H9 (cell line): ENCODE measurements at regions not wholly inside any gene's neighbourhood (a gene's known extent, or its start where the extent isn't known, plus 50 kb on each side); places are given as distances from the start of the nearest gene placed in this dataset.

Experiments used
- DNase-seq: peaks from one replicate; pipeline ENCODE4 v3.0.0-alpha.2; 2017
- H2AFZ ChIP-seq: one replicate; pipeline ENCODE4 v1.6.1; 2013; ENCODE audit warnings: mild to moderate bottlenecking, low read length, control low read depth, moderate library complexity
- H2AK5ac ChIP-seq: 2 replicates; pipeline ENCODE4 v1.6.1; 2013; ENCODE audit warnings: low read length, control low read depth, mixed read lengths; ENCODE audit not compliant: insufficient read length
- H2BK120ac ChIP-seq: one replicate; pipeline ENCODE4 v1.6.1; 2013; ENCODE audit warnings: low read depth, mild to moderate bottlenecking, low read length, control low read depth, inconsistent platforms; ENCODE audit not compliant: poor library complexity, severe bottlenecking
- H2BK12ac ChIP-seq: 2 replicates; pipeline ENCODE4 v1.6.1; 2013; ENCODE audit warnings: low read length, control low read depth, mixed read lengths, low read depth; ENCODE audit not compliant: insufficient read length
- H2BK15ac ChIP-seq: 2 replicates; pipeline ENCODE4 v1.6.1; 2013; ENCODE audit warnings: low read depth, low read length, control low read depth
- H2BK20ac ChIP-seq: one replicate; pipeline ENCODE4 v1.6.1; 2013; ENCODE audit warnings: low read depth, mild to moderate bottlenecking, low read length, control low read depth, inconsistent platforms; ENCODE audit not compliant: poor library complexity, severe bottlenecking
- H2BK5ac ChIP-seq: 2 replicates; pipeline ENCODE4 v1.6.1; 2013; ENCODE audit warnings: low read length, control low read depth, mixed read lengths; ENCODE audit not compliant: insufficient read length
- H3K14ac ChIP-seq: 2 replicates; pipeline ENCODE4 v1.6.1; 2013; ENCODE audit warnings: low read length, control low read depth; ENCODE audit not compliant: insufficient read depth
- H3K18ac ChIP-seq: 2 replicates; pipeline ENCODE4 v1.6.1; 2013; ENCODE audit warnings: low read depth, mild to moderate bottlenecking, mixed read lengths, low read length, control low read depth; ENCODE audit not compliant: insufficient read length
- H3K23ac ChIP-seq: 2 replicates; pipeline ENCODE4 v1.6.1; 2013; ENCODE audit warnings: low read length, control low read depth, mixed read lengths, low read depth; ENCODE audit not compliant: insufficient read length
- H3K23me2 ChIP-seq: 2 replicates; pipeline ENCODE4 v1.6.1; 2013; ENCODE audit warnings: low read depth, mild to moderate bottlenecking, mixed read lengths, low read length, control low read depth; ENCODE audit not compliant: insufficient read length, poor library complexity, severe bottlenecking
- H3K27ac ChIP-seq: 2 replicates; pipeline ENCODE4 v1.5.1; 2013; ENCODE audit warnings: low read length, control low read depth, mixed read lengths, low read depth; ENCODE audit not compliant: insufficient read length
- H3K27me3 ChIP-seq: 2 replicates; pipeline ENCODE4 v1.6.1; 2013; ENCODE audit warnings: low read length, control low read depth, inconsistent platforms; ENCODE audit not compliant: insufficient read depth
- H3K4ac ChIP-seq: 2 replicates; pipeline ENCODE4 v1.6.1; 2013; ENCODE audit warnings: low read depth, mild to moderate bottlenecking, control low read depth, inconsistent platforms, low read length, moderate library complexity
- H3K4me1 ChIP-seq: 2 replicates; pipeline ENCODE4 v1.6.1; 2013; ENCODE audit warnings: low read length, control low read depth, inconsistent platforms; ENCODE audit not compliant: insufficient read depth
- H3K4me2 ChIP-seq: 2 replicates; pipeline ENCODE4 v1.6.1; 2013; ENCODE audit warnings: low read length, control low read depth, mixed read lengths; ENCODE audit not compliant: insufficient read length, insufficient read depth
- H3K56ac ChIP-seq: 2 replicates; pipeline ENCODE4 v1.6.1; 2013; ENCODE audit warnings: low read depth, mild to moderate bottlenecking, mixed read lengths, low read length, control low read depth; ENCODE audit not compliant: insufficient read length
- H3K79me1 ChIP-seq: 2 replicates; pipeline ENCODE4 v1.6.1; 2013; ENCODE audit warnings: low read depth, mild to moderate bottlenecking, moderate library complexity, low read length, control low read depth, inconsistent platforms; ENCODE audit not compliant: insufficient read depth, poor library complexity, severe bottlenecking
- H3K79me2 ChIP-seq: 2 replicates; pipeline ENCODE4 v1.6.1; 2013; ENCODE audit warnings: low read length, control low read depth, inconsistent platforms; ENCODE audit not compliant: insufficient read depth
- H3K9ac ChIP-seq: 2 replicates; pipeline ENCODE4 v1.6.1; 2013; ENCODE audit warnings: low read length, control low read depth, mixed read lengths; ENCODE audit not compliant: insufficient read length; ENCODE audit errors: extremely low read depth
- H3K9me3 ChIP-seq: one replicate; pipeline ENCODE4 v1.6.1; 2013; ENCODE audit warnings: low read depth, low read length, inconsistent platforms; ENCODE audit not compliant: control insufficient read depth
- H3T11ph ChIP-seq: one replicate; pipeline ENCODE4 v1.6.1; 2013; ENCODE audit warnings: mild to moderate bottlenecking, low read length, control low read depth, inconsistent platforms
- H4K20me1 ChIP-seq: one replicate; pipeline ENCODE4 v1.6.1; 2013; ENCODE audit not compliant: control insufficient read depth, insufficient read length, insufficient read depth
- H4K5ac ChIP-seq: 2 replicates; pipeline ENCODE4 v1.6.1; 2013; ENCODE audit warnings: low read depth, mild to moderate bottlenecking, mixed read lengths, low read length, control low read depth; ENCODE audit not compliant: insufficient read length
- H4K8ac ChIP-seq: replicated peaks from 2 replicates; pipeline ENCODE4 v1.6.1; 2013; ENCODE audit warnings: low read length, control low read depth, mixed read lengths, low read depth; ENCODE audit not compliant: insufficient read length
- H4K91ac ChIP-seq: 2 replicates; pipeline ENCODE4 v1.6.1; 2013; ENCODE audit warnings: low read depth, mild to moderate bottlenecking, moderate library complexity, mixed read lengths, low read length, control low read depth; ENCODE audit not compliant: insufficient read length
- H3K27ac Mint-ChIP-seq, 3 experiments: 2 replicates in 2 of 3; 3 replicates in 1 of 3; pipeline ENCODE4 v1.8.0; 2020 to 2021; ENCODE audit warnings: mixed read lengths in 3 of 3, mild to moderate bottlenecking in 1 of 3, moderate library complexity in 1 of 3
- H3K27me3 Mint-ChIP-seq: 2 replicates; pipeline ENCODE4 v1.8.0; 2021; ENCODE audit warnings: low read depth, mild to moderate bottlenecking, moderate library complexity, mixed read lengths
- H3K36me3 Mint-ChIP-seq, 3 experiments: 2 replicates in 2 of 3; 3 replicates in 1 of 3; pipeline ENCODE4 v1.8.0; 2020 to 2021; ENCODE audit warnings: low read depth in 3 of 3, mixed read lengths in 3 of 3; ENCODE audit not compliant: insufficient read depth in 1 of 3
- H3K4me1 Mint-ChIP-seq, 2 experiments: 2 replicates each; pipeline ENCODE4 v1.8.0; 2020; ENCODE audit warnings: mixed read lengths in 2 of 2
- H3K4me3 Mint-ChIP-seq, 2 experiments: 2 replicates in 1 of 2; 3 replicates in 1 of 2; pipeline ENCODE4 v1.8.0; 2020 to 2021; ENCODE audit warnings: mild to moderate bottlenecking in 2 of 2, mixed read lengths in 2 of 2, moderate library complexity in 1 of 2
- H3K9me3 Mint-ChIP-seq, 2 experiments: 2 replicates in 1 of 2; 3 replicates in 1 of 2; pipeline ENCODE4 v1.8.0; 2020; ENCODE audit warnings: mild to moderate bottlenecking in 2 of 2, mixed read lengths in 2 of 2, moderate library complexity in 1 of 2
- CTCF ChIP-seq: fragments of 200-600 bp; sonication (generic); conservative IDR thresholded peaks from 3 replicates; pipeline ENCODE4 v1.8.0; 2021; ENCODE audit warnings: antibody characterized with exemption, mild to moderate bottlenecking
- WGBS: extraction: QIAGEN DNeasy Blood & Tissue Kit; methylation state at CpG from one replicate; pipeline ENCODE4 v1.1.7; 2013; ENCODE audit warnings: missing lambda C conversion rate, low lambda C conversion rate, mixed read lengths; ENCODE audit not compliant: insufficient read length; ENCODE audit errors: extremely low coverage; 5-methylcytosine and 5-hydroxymethylcytosine counted together

DNA sequence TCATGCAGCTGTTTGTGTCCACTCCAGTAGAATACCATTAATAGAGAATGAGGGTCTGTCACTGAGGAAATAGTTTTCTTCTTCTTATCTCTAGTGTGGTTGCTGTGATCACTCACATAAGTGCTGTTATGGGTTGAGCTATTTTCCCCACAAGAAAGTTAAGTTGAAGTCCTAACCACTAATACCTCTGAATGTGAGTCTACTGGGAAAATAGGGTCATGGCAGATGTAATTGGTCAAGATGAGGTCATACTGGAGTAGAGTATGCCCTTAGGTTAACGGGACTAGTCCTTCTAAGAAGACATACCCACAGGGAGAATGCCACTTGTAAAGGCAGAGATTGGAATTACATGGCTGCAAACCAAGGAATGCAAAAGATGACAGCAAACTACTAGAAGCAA, 70.5 kb upstream of the COL24A1 start:
- Histone ChIP-seq H3T11ph (no peak overlapping the region), H2AFZ (no peak overlapping the region), H2BK20ac (no peak overlapping the region), H4K8ac (no peak overlapping the region), H3K23ac (no peak overlapping the region), H2BK12ac (no peak overlapping the region), H2BK5ac (no peak overlapping the region), H2BK120ac (no peak overlapping the region), H3K27me3 (no peaks in the 10 kb centered on the region), H3K18ac (no peak overlapping the region), H2BK15ac (no peak overlapping the region), H3K4me2 (no peak overlapping the region), H3K79me2 (no peaks in the 10 kb centered on the region), H3K23me2 (no peaks in the 10 kb centered on the region), H3K56ac (no peak overlapping the region), H3K14ac (no peak overlapping the region), H3K27ac (no peak overlapping the region), H4K20me1 (no peaks in the 10 kb centered on the region), H4K91ac (no peak overlapping the region), H3K79me1 (no peaks in the 10 kb centered on the region), H3K9ac (no peak overlapping the region), H3K9me3 (no peaks in the 10 kb centered on the region), H3K4ac (no peak overlapping the region), H2AK5ac (no peak overlapping the region), H4K5ac (no peak overlapping the region), H3K4me1 (no peaks in the 10 kb centered on the region)
- H3K4me1 Mint-ChIP-seq: peaks cover 5 to 8% of the 10 kb centered on the region in 2 experiments
- no peaks in the 10 kb centered on the region for H3K27me3 Mint-ChIP-seq
- WGBS: no CpG with 5 or more reads among the region's 1 CpG
- H3K36me3 Mint-ChIP-seq: no peaks in the 10 kb centered on the region
- H3K4me3 Mint-ChIP-seq: no peak overlapping the region
- H3K27ac Mint-ChIP-seq: no peak overlapping the region
- H3K9me3 Mint-ChIP-seq: no peaks in the 10 kb centered on the region; a peak in 1 of 5 replicates
- no peak for DNase-seq
- TF ChIP-seq CTCF: no peak
